Mucosa of descending colon (tissue), 3 donors: ENCODE measurements at regions not wholly inside any gene's neighbourhood (a gene's known extent, or its start where the extent isn't known, plus 50 kb on each side); places are given as distances from the start of the nearest gene placed in this dataset.
"Not testable (repeated sequence)": the region's sequence is repeated elsewhere in the genome, so short reads cannot be mapped to it uniquely, and the experiment has no call there.

Experiments
- ATAC-seq: fragments of 200-7000 bp; cut with Tn5 transposase; one replicate; pipeline ENCODE4 v1.9.1; 2020; ENCODE audit warnings: mild to moderate bottlenecking, moderate library complexity
- DNase-seq, 3 donors: peaks; one replicate each; pipeline ENCODE4 v3.0.0-alpha.2; 2020
- H3K36me3 ChIP-seq: fragments of 200-600 bp; one replicate; pipeline ENCODE4 v1.8.0; 2021; ENCODE audit warnings: low read depth, mild to moderate bottlenecking
- H3K4me1 ChIP-seq: fragments of 200-600 bp; one replicate; pipeline ENCODE4 v1.8.0; 2021; ENCODE audit warnings: low read depth, mild to moderate bottlenecking
- H3K4me3 ChIP-seq: fragments of 200-600 bp; one replicate; pipeline ENCODE4 v1.8.0; 2021; ENCODE audit warnings: mild to moderate bottlenecking
- H3K9me3 ChIP-seq: fragments of 200-600 bp; one replicate; pipeline ENCODE4 v1.8.0; 2021; ENCODE audit warnings: mild to moderate bottlenecking
- CTCF ChIP-seq: fragments of 200-600 bp; IDR thresholded peaks from one replicate; pipeline ENCODE4 v1.8.0; 2022; ENCODE audit warnings: antibody characterized with exemption, mild to moderate bottlenecking
- intact Hi-C, 2 donors: fragments of 100-400 bp; cut with DNase I in 1 of 2; cut with micrococcal nuclease in 1 of 2; formaldehyde crosslinking; loops; one replicate each; pipeline versions ENCODE4 v1.11.0 to v1.11.1; 2022; cut with DNase I, micrococcal nuclease
- donor health status: DM: no; HTN: no; CAD: no; lungs with moderate emphysema.
- donor health status: DM: no; HTN: no; CAD: no.
- donor health status: DM: no; HTN: yes; CAD: no.

- TF ChIP-seq CTCF, result no peak
- H3K9me3 ChIP-seq, result no peaks in the 10 kb centered on the region
- DNase-seq (no peak), ATAC-seq (no peak)
- no peaks in the 10 kb centered on the region for H3K4me1 ChIP-seq
- intact Hi-C loops, result no loop called here
- no peak overlapping the region for H3K4me3 ChIP-seq
- no peaks in the 10 kb centered on the region for H3K36me3 ChIP-seq
These were observed 1847.9 kb upstream of the ACO1 start for GRCh38 chr9:30536494-30536893.

GRCh38 chr9:30539696-30540095, 1844.7 kb upstream of the ACO1 start:
- H3K4me1 ChIP-seq, H3K4me3 ChIP-seq, H3K36me3 ChIP-seq, intact Hi-C loops, ATAC-seq, DNase-seq, H3K9me3 ChIP-seq: not testable (repeated sequence)

GRCh38 chr9:30574355-30575151, 1809.9 kb upstream of the ACO1 start:
- H3K9me3 ChIP-seq, result peaks cover 4% of the 10 kb centered on the region
- H3K4me1 ChIP-seq, result no peaks in the 10 kb centered on the region
- intact Hi-C loops, result no loop called here
- DNase-seq (peak in 1 of 3 donors; percentile 40), ATAC-seq (no peak)
- H3K4me3 ChIP-seq, result no peak overlapping the region
- TF ChIP-seq CTCF, result no peak
- no peaks in the 10 kb centered on the region for H3K36me3 ChIP-seq

GRCh38 chr9:30575218-30575617, 1809.2 kb upstream of the ACO1 start:
- ATAC-seq (no peak), DNase-seq (no peak)
- intact Hi-C loops, result no loop called here
- Histone ChIP-seq H3K9me3 (peaks cover 4% of the 10 kb centered on the region), H3K4me1 (no peaks in the 10 kb centered on the region), H3K36me3 (no peaks in the 10 kb centered on the region), H3K4me3 (no peak overlapping the region)
- TF ChIP-seq CTCF, result no peak

GRCh38 chr9:30575691-30576090, 1808.8 kb upstream of the ACO1 start:
- intact Hi-C loops, result no loop called here
- no peak for ATAC-seq
- H3K36me3 ChIP-seq, result no peaks in the 10 kb centered on the region

More at GRCh38 chr9:30575691-30576090, 1808.8 kb upstream of the ACO1 start:
- no peak for DNase-seq
- no peak for TF ChIP-seq CTCF
- no peak overlapping the region for H3K4me3 ChIP-seq
- peaks cover 4% of the 10 kb centered on the region for H3K9me3 ChIP-seq
- no peaks in the 10 kb centered on the region for H3K4me1 ChIP-seq
